ENCODE measurements at regions not wholly inside any gene's neighbourhood (a gene's known extent, or its start where the extent isn't known, plus 50 kb on each side); places are given as distances from the start of the nearest gene placed in this dataset.

DNA sequence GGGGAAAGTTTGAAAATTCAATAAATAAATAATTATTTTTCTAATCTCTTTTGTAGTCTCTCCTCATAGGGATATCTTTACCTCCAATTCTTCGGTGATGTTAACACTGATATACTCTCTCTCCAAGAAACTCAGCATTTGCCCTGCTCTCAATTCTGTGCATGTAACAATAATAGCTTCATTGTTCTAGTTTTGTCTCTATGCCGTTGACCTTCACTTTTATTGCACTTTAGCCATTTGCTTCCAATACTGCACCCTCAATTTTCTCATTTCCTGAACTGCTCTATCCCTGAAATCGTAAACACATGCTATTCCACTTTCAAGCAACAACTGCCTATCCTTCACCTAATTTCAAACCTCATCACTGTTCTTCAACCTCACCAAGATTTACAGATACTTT lies 645.0 kb downstream of the C12orf50 start:
- no peak overlapping the region for H3T11ph ChIP-seq (ENCODE audit: low read length)
- H3K9ac ChIP-seq (ENCODE audit: extremely low read depth, insufficient read length, low read length) = no peak overlapping the region
- no peak overlapping the region for H2BK120ac ChIP-seq (ENCODE audit: low read depth, low read length, poor library complexity, severe bottlenecking)
- H3K4me1 Mint-ChIP-seq = peaks cover 6 to 10% of the 10 kb centered on the region in 2 experiments
- no peak overlapping the region for H2BK15ac ChIP-seq (ENCODE audit: low read depth, low read length)
- H3K27ac ChIP-seq (ENCODE audit: insufficient read length, low read depth, low read length) = no peak overlapping the region
- no peak overlapping the region for H3K23ac ChIP-seq (ENCODE audit: insufficient read length, low read depth, low read length)
- no peak overlapping the region for H2AFZ ChIP-seq (ENCODE audit: low read length)
- no peak overlapping the region; a peak in 1 of 7 replicates for H3K27ac Mint-ChIP-seq
- H3K4me3 Mint-ChIP-seq = no peak overlapping the region
- H4K91ac ChIP-seq (ENCODE audit: insufficient read length, low read depth, low read length) = no peak overlapping the region
- H4K5ac ChIP-seq (ENCODE audit: insufficient read length, low read depth, low read length) = no peak overlapping the region
- H3K9me3 ChIP-seq (ENCODE audit: control insufficient read depth, low read depth, low read length) = no peaks in the 10 kb centered on the region
- peaks cover 0 to 4% (median 0%) of the 10 kb centered on the region in 3 experiments; a peak in 1 of 7 replicates for H3K36me3 Mint-ChIP-seq (ENCODE audit: insufficient read depth in 1 of 3, low read depth in 3 of 3)
- no peaks in the 10 kb centered on the region for H3K27me3 ChIP-seq (ENCODE audit: insufficient read depth, low read length)
- TF ChIP-seq, protein P1, sequence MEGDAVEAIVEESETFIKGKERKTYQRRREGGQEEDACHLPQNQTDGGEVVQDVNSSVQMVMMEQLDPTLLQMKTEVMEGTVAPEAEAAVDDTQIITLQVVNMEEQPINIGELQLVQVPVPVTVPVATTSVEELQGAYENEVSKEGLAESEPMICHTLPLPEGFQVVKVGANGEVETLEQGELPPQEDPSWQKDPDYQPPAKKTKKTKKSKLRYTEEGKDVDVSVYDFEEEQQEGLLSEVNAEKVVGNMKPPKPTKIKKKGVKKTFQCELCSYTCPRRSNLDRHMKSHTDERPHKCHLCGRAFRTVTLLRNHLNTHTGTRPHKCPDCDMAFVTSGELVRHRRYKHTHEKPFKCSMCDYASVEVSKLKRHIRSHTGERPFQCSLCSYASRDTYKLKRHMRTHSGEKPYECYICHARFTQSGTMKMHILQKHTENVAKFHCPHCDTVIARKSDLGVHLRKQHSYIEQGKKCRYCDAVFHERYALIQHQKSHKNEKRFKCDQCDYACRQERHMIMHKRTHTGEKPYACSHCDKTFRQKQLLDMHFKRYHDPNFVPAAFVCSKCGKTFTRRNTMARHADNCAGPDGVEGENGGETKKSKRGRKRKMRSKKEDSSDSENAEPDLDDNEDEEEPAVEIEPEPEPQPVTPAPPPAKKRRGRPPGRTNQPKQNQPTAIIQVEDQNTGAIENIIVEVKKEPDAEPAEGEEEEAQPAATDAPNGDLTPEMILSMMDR (conservative IDR thresholded peaks at IDR 0.05) = no peak
- no peak overlapping the region for H3K4ac ChIP-seq (ENCODE audit: low read depth, low read length)
- H3K27me3 Mint-ChIP-seq (ENCODE audit: low read depth) = no peaks in the 10 kb centered on the region
- no peak overlapping the region for H4K8ac ChIP-seq (replicated peaks; ENCODE audit: insufficient read length, low read depth, low read length)
- H3K4me1 ChIP-seq (ENCODE audit: insufficient read depth, low read length) = peaks cover 4% of the 10 kb centered on the region; the same call in 1 of the 2 replicates
- no peak overlapping the region for H3K18ac ChIP-seq (ENCODE audit: insufficient read length, low read depth, low read length)
- no peak overlapping the region for H3K4me2 ChIP-seq (ENCODE audit: insufficient read depth, insufficient read length, low read length)
- WGBS (ENCODE audit: extremely low coverage, insufficient read length, low lambda C conversion rate) = no CpG with 5 or more reads among the region's 3 CpGs
- H2BK12ac ChIP-seq (ENCODE audit: insufficient read length, low read depth, low read length) = no peak overlapping the region
- H3K56ac ChIP-seq (ENCODE audit: insufficient read length, low read depth, low read length) = no peak overlapping the region
- H2BK5ac ChIP-seq (ENCODE audit: insufficient read length, low read length) = no peak overlapping the region
- no peak for DNase-seq
- no peaks in the 10 kb centered on the region for H3K79me1 ChIP-seq (ENCODE audit: insufficient read depth, low read depth, low read length, poor library complexity, severe bottlenecking)
- peaks cover 3 to 4% of the 10 kb centered on the region in 2 experiments; a peak in 2 of 5 replicates for H3K9me3 Mint-ChIP-seq
- no peaks in the 10 kb centered on the region for H3K23me2 ChIP-seq (ENCODE audit: insufficient read length, low read depth, low read length, poor library complexity, severe bottlenecking)
- no peak overlapping the region for H2BK20ac ChIP-seq (ENCODE audit: low read depth, low read length, poor library complexity, severe bottlenecking)
- no peak overlapping the region for H2AK5ac ChIP-seq (ENCODE audit: insufficient read length, low read length)
- H4K20me1 ChIP-seq (ENCODE audit: control insufficient read depth, insufficient read depth, insufficient read length) = no peaks in the 10 kb centered on the region
- H3K79me2 ChIP-seq (ENCODE audit: insufficient read depth, low read length) = no peaks in the 10 kb centered on the region
- H3K14ac ChIP-seq (ENCODE audit: insufficient read depth, low read length) = no peak overlapping the region
